Endodermal cell (in vitro differentiated cells): ENCODE measurements at regions not wholly inside any gene's neighbourhood (a gene's known extent, or its start where the extent isn't known, plus 50 kb on each side); places are given as distances from the start of the nearest gene placed in this dataset.

ENCODE experiments used
- DNase-seq: peaks from one replicate; pipeline ENCODE4 v3.0.0-alpha.2; 2017
- H3K27ac ChIP-seq: 2 replicates; pipeline ENCODE4 v1.5.1; 2013; ENCODE audit warnings: mild to moderate bottlenecking, low read depth, low read length, moderate library complexity
- H3K27me3 ChIP-seq: 2 replicates; pipeline ENCODE4 v1.6.1; 2013; ENCODE audit warnings: mild to moderate bottlenecking, low read length, moderate library complexity; ENCODE audit not compliant: insufficient read depth, control insufficient read depth, poor library complexity, severe bottlenecking
- H3K36me3 ChIP-seq: 2 replicates; pipeline ENCODE4 v1.7.0; 2013; ENCODE audit warnings: mild to moderate bottlenecking, low read length, moderate library complexity; ENCODE audit not compliant: control insufficient read depth, insufficient read depth
- H3K4me1 ChIP-seq: one replicate; pipeline ENCODE4 v1.7.0; 2013; ENCODE audit warnings: low read length; ENCODE audit not compliant: control insufficient read depth, insufficient read depth
- H3K4me3 ChIP-seq: 2 replicates; pipeline ENCODE4 v1.5.1; 2013; ENCODE audit warnings: mild to moderate bottlenecking, low read length, moderate library complexity
- H3K9ac ChIP-seq: 2 replicates; pipeline ENCODE4 v1.6.1; 2013; ENCODE audit warnings: mild to moderate bottlenecking, low read length, moderate library complexity; ENCODE audit not compliant: poor library complexity, severe bottlenecking; ENCODE audit errors: extremely low read depth
- H3K9me3 ChIP-seq: 2 replicates; pipeline ENCODE4 v1.6.1; 2013; ENCODE audit warnings: mild to moderate bottlenecking, low read length, moderate library complexity; ENCODE audit not compliant: control insufficient read depth
- H3K27ac Mint-ChIP-seq: 2 replicates; pipeline ENCODE4 v1.8.0; 2020; ENCODE audit warnings: mixed read lengths
- H3K27me3 Mint-ChIP-seq: 2 replicates; pipeline ENCODE4 v1.8.0; 2021; ENCODE audit warnings: mild to moderate bottlenecking, mixed read lengths; ENCODE audit not compliant: insufficient read depth
- H3K36me3 Mint-ChIP-seq: 2 replicates; pipeline ENCODE4 v1.8.0; 2020; ENCODE audit warnings: low read depth, mixed read lengths
- H3K4me1 Mint-ChIP-seq: 2 replicates; pipeline ENCODE4 v1.8.0; 2020; ENCODE audit warnings: mixed read lengths
- H3K4me3 Mint-ChIP-seq: 2 replicates; pipeline ENCODE4 v1.8.0; 2020; ENCODE audit warnings: mild to moderate bottlenecking, moderate library complexity, mixed read lengths
- H3K9me3 Mint-ChIP-seq: 2 replicates; pipeline ENCODE4 v1.8.0; 2020; ENCODE audit warnings: mild to moderate bottlenecking, mixed read lengths
- WGBS, 2 experiments: methylation state at CpG; one replicate each; pipeline versions ENCODE4 v1.1.5 to v1.1.7; 2013; ENCODE audit warnings: missing lambda C conversion rate in 2 of 2, mixed read lengths in 1 of 2; ENCODE audit not compliant: insufficient coverage in 1 of 2, insufficient read length in 1 of 2; 5-methylcytosine and 5-hydroxymethylcytosine counted together
- TF ChIP-seq, protein P1 (sequence below): fragments of 200-600 bp; sonication (generic); conservative IDR thresholded peaks from 2 replicates; pipeline ENCODE4 v1.5.0; 2021; ENCODE audit warnings: antibody characterized with exemption, mild to moderate bottlenecking

GRCh38 chr1:47558601-47559593 lies 121.1 kb downstream of the FOXD2 start:
- Mint-ChIP-seq H3K4me1 (peaks cover 42% of the 10 kb centered on the region), H3K9me3 (no peaks in the 10 kb centered on the region), H3K36me3 (no peaks in the 10 kb centered on the region), H3K27ac (no peak overlapping the region), H3K4me3 (no peak overlapping the region), H3K27me3 (peaks cover 14% of the 10 kb centered on the region)
- Histone ChIP-seq H3K4me3 (no peak overlapping the region), H3K9me3 (no peaks in the 10 kb centered on the region), H3K27ac (no peak overlapping the region), H3K36me3 (no peaks in the 10 kb centered on the region), H3K9ac (no peak overlapping the region), H3K4me1 (peaks cover 17% of the 10 kb centered on the region), H3K27me3 (no peaks in the 10 kb centered on the region)
- TF ChIP-seq, protein P1, sequence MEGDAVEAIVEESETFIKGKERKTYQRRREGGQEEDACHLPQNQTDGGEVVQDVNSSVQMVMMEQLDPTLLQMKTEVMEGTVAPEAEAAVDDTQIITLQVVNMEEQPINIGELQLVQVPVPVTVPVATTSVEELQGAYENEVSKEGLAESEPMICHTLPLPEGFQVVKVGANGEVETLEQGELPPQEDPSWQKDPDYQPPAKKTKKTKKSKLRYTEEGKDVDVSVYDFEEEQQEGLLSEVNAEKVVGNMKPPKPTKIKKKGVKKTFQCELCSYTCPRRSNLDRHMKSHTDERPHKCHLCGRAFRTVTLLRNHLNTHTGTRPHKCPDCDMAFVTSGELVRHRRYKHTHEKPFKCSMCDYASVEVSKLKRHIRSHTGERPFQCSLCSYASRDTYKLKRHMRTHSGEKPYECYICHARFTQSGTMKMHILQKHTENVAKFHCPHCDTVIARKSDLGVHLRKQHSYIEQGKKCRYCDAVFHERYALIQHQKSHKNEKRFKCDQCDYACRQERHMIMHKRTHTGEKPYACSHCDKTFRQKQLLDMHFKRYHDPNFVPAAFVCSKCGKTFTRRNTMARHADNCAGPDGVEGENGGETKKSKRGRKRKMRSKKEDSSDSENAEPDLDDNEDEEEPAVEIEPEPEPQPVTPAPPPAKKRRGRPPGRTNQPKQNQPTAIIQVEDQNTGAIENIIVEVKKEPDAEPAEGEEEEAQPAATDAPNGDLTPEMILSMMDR, result no peak
- 93 to 96% methylated on average over 10 to 18 of the region's 18 CpGs for WGBS, 2 experiments
- DNase-seq, result no peak

DNA sequence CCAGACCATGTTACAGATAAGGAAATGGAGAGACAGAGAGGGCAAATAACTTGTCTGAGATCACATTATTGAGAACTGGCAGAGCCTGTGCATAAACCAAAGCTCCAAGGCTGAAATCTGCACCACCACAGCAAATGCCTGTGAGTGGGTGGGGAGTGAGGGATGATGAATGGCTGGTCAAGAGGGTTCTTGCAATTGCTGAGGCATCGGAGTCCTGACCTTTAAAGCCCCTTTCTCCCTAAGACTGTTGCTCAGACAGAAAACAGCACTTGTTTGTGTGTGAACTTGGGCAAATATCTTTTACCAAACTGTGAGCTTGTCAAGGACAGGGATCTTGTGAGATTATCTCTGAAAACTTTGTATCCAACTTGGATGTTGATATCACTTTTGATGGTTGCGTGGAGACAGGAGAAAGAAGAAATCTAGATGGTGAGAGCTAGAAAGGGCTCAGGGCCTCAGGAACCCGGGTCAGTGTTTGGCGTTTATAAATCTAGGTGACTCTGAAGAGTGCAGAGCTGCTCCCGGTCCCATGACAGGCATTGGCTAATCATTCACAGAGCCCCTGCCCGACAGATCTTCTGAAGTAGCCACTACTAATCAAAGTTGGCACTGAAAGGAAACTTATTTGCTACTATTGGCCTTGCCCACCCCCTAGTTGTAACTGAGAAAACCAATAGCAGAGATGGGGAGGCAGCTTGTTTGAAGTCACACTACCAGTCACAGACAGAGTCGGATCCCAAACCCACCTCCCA lies 122.3 kb downstream of the FOXD2 start:
- Histone ChIP-seq H3K4me1 (peaks cover 12% of the 10 kb centered on the region), H3K27ac (no peak overlapping the region)
- WGBS, 2 experiments, result 87 to 90% methylated on average over 5 to 7 of the region's 7 CpGs

GRCh38 chr1:47561523-47562007 lies 123.7 kb downstream of the FOXD2 start:
- Histone ChIP-seq H3K4me3 (no peak overlapping the region), H3K27me3 (no peaks in the 10 kb centered on the region), H3K27ac (no peak overlapping the region), H3K9me3 (no peaks in the 10 kb centered on the region), H3K9ac (no peak overlapping the region), H3K4me1 (no peaks in the 10 kb centered on the region), H3K36me3 (no peaks in the 10 kb centered on the region)
- no peaks in the 10 kb centered on the region for H3K36me3 Mint-ChIP-seq
- TF ChIP-seq, protein P1, result no peak
- H3K27me3 Mint-ChIP-seq, result peaks cover 14% of the 10 kb centered on the region
- no peak overlapping the region for H3K4me3 Mint-ChIP-seq
- no peaks in the 10 kb centered on the region for H3K9me3 Mint-ChIP-seq
- peak overlapping the region; percentile 15 for H3K27ac Mint-ChIP-seq
- peaks cover 25% of the 10 kb centered on the region for H3K4me1 Mint-ChIP-seq
- 71 to 79% methylated on average over 2 of the region's 2 CpGs for WGBS, 2 experiments
- peak; percentile 56 for DNase-seq

More for the DNA sequence above, 122.3 kb downstream of the FOXD2 start:
- Mint-ChIP-seq H3K9me3 (no peaks in the 10 kb centered on the region), H3K4me3 (no peak overlapping the region), H3K27me3 (peaks cover 14% of the 10 kb centered on the region), H3K36me3 (no peaks in the 10 kb centered on the region), H3K27ac (no peak overlapping the region), H3K4me1 (peaks cover 40% of the 10 kb centered on the region)
- Histone ChIP-seq H3K4me3 (no peak overlapping the region), H3K27me3 (no peaks in the 10 kb centered on the region), H3K36me3 (no peaks in the 10 kb centered on the region), H3K9ac (no peak overlapping the region), H3K9me3 (no peaks in the 10 kb centered on the region)
- DNase-seq, result peak; percentile 49
- TF ChIP-seq, protein P1, result no peak
